ENCODE measurements at regions not wholly inside any gene's neighbourhood (a gene's known extent, or its start where the extent isn't known, plus 50 kb on each side); places are given as distances from the start of the nearest gene placed in this dataset.

DNA sequence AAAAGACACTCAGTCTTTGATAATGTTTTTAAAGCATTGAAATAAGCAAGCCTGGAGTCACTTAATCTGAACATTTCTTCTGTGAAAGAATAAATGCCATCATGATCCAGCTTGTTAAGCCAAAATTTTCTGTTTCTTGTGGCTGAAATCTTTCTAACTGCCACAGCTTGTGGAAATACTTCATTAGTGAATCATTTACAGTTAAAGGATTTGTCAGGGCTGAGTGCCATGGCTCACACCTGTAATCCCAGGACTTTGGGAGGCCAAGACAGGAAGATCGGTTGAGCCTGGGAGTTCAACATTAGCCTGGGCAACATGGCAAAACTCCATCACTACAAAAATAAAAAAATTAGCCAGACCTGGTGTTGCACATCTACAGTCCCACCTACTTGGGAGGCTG lies 93.3 kb upstream of the PDE5A start:
- ATAC-seq (peak in 3 of 4 donors; percentile 41 to 79 (median 75)), DNase-seq (peak in 1 of 6 donors; percentile 17), FAIRE-seq (no peak)
- Histone ChIP-seq H3K9me3 (no peaks in the 10 kb centered on the region), H3K36me3 (no peaks in the 10 kb centered on the region), H3K4me3 (no peak overlapping the region), H3K27me3 (no peaks in the 10 kb centered on the region), H3K27ac (peak overlapping the region in 2 of 4 donors; percentile 4 to 23), H3K4me1 (peaks cover 0 to 5% (median 0%) of the 10 kb centered on the region in 3 donors)
- 28 to 38% methylated on average over 1 of the region's 1 CpG for WGBS, 2 donors
- TF ChIP-seq, protein P1, sequence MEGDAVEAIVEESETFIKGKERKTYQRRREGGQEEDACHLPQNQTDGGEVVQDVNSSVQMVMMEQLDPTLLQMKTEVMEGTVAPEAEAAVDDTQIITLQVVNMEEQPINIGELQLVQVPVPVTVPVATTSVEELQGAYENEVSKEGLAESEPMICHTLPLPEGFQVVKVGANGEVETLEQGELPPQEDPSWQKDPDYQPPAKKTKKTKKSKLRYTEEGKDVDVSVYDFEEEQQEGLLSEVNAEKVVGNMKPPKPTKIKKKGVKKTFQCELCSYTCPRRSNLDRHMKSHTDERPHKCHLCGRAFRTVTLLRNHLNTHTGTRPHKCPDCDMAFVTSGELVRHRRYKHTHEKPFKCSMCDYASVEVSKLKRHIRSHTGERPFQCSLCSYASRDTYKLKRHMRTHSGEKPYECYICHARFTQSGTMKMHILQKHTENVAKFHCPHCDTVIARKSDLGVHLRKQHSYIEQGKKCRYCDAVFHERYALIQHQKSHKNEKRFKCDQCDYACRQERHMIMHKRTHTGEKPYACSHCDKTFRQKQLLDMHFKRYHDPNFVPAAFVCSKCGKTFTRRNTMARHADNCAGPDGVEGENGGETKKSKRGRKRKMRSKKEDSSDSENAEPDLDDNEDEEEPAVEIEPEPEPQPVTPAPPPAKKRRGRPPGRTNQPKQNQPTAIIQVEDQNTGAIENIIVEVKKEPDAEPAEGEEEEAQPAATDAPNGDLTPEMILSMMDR (IDR thresholded peaks at IDR 0.05) = no peak
- intact Hi-C loops (cut with DNase I) = no loop called here

DNA sequence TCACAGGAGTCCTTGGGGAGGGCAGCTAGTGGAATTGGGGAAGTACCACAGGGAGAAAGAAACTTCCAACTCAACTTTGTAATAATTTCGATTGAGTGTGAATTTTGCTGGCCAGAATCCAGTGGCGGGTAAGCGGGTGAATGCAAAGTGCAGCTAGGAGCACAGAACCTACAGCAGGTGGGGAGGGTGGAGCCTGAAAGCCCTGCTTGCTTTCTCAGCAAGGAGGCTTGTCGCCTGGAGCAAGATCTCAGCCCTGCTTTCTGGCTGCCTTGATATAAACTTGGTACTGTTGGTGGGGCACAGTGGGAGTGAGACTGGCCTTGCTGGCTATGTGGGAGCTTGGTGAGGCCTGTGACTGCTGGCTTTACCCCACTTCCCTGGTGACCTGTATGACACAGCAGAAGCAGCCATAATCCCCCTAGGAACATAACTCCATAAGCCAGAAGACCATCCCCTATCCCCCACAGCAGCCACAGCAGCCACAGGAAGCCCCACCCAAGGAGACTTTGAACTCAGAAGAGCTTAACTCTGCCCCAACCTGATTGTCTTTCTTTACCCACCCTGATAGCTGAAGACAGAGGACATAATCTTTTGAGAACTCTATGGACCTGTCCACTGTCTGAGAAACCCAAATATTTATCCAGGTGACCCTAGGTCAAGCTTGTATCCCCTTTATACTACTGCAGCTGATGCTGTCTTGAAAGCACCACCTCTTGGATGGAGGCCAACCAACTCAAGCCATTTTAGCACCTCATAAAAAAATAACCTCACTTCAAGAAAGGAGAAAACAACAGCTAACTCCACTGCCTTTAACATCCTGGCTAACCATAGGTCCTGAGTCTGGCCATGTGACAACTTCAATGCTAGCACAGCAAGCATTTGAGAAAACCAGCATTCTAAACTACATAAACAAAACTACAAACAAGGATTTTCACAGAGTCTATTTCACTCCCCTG lies 87.2 kb upstream of the PDE5A start:
- Histone ChIP-seq H3K27me3 (no peaks in the 10 kb centered on the region), H3K4me1 (no peaks in the 10 kb centered on the region), H3K27ac (no peak overlapping the region), H3K4me3 (no peak overlapping the region), H3K36me3 (no peaks in the 10 kb centered on the region), H3K9me3 (no peaks in the 10 kb centered on the region)
- TF ChIP-seq, protein P1 (IDR thresholded peaks at IDR 0.05) = no peak
- DNase-seq = no peak
- intact Hi-C loops (cut with DNase I) = no loop called here
- 49 to 51% methylated on average over 4 of the region's 4 CpGs for WGBS, 2 donors
- no peak for FAIRE-seq
- ATAC-seq = no peak

DNA sequence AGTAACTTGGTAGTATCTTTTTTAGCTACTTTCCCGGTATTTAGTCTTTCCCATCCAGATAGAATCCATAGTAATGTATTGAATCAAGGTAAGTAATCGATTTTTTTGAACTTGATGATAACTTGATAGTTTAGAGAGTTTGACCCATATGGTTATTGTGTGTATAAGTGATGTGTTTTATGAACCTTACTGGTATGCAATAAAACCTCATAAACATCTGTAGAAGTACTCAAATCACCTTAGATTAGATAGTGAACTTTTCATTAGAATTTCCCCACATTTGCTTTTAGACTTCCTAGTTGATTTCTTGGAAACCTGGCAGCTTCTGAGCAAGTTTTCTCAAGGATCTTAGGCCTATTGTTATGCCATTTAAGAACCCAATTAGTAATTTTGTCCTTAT lies 80.8 kb upstream of the PDE5A start:
- H3K4me1 ChIP-seq = no peaks in the 10 kb centered on the region
- no peak overlapping the region for H3K27ac ChIP-seq
- intact Hi-C loops (cut with DNase I) = no loop called here
- WGBS, 2 donors = 61 to 66% methylated on average over 2 of the region's 2 CpGs
- H3K9me3 ChIP-seq = no peaks in the 10 kb centered on the region
- TF ChIP-seq, protein P1 (IDR thresholded peaks at IDR 0.05) = no peak
- FAIRE-seq = no peak
- no peak for ATAC-seq
- DNase-seq = no peak
- no peaks in the 10 kb centered on the region for H3K36me3 ChIP-seq
- H3K27me3 ChIP-seq = no peaks in the 10 kb centered on the region
- H3K4me3 ChIP-seq = no peak overlapping the region

DNA sequence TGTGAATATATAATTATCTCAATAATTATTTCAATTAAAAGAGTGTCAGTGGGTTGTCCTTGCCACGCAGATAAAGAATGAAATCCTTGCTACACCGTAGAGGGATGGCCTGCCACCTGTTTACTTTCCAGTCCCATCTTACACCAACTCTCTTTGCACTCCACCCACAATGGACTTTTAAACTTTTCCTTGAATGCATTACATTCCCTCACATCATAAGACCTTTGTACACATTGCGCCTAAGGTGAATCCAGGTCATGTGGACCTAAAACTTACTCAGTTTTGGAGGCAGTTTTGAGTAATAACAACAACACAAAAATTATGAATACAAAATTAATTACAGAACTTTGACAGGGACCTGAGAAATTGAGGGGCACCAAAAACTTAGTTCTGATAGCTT lies 78.7 kb upstream of the PDE5A start:
- Histone ChIP-seq H3K4me1 (no peaks in the 10 kb centered on the region), H3K4me3 (no peak overlapping the region), H3K27ac (no peak overlapping the region), H3K27me3 (no peaks in the 10 kb centered on the region), H3K36me3 (no peaks in the 10 kb centered on the region), H3K9me3 (no peaks in the 10 kb centered on the region)
- TF ChIP-seq, protein P1 (IDR thresholded peaks at IDR 0.05) = no peak
- intact Hi-C loops (cut with DNase I) = no loop called here
- 93 to 94% methylated on average over 3 of the region's 3 CpGs for WGBS, 2 donors
- FAIRE-seq = no peak
- no peak for DNase-seq
- ATAC-seq = no peak

DNA sequence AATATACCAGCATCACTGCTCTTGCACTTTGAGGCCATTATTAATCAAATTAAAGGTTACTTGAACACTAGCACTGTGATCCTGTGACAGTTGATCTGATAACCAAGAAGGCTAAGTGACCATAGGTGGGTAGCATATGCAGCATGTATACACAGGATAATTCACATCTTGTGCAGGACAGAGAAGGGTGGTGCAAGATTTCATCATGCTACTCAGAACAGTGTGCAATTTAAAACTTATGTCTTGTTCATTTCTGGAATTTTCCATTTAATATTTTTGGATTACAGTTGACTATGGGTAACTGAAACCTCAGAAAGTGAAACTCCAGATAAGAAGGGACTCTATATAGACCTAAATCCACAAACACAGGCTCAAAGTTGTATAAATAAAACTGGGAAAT lies 78.2 kb upstream of the PDE5A start:
- Histone ChIP-seq H3K36me3 (no peaks in the 10 kb centered on the region), H3K4me3 (no peak overlapping the region), H3K9me3 (no peaks in the 10 kb centered on the region), H3K4me1 (no peaks in the 10 kb centered on the region), H3K27ac (no peak overlapping the region), H3K27me3 (no peaks in the 10 kb centered on the region)
- intact Hi-C loops (cut with DNase I) = no loop called here
- ATAC-seq (no peak), DNase-seq (no peak), FAIRE-seq (no peak)
- TF ChIP-seq, protein P1 (IDR thresholded peaks at IDR 0.05) = no peak
